Stimulated activated naive CD8-positive, alpha-beta T cell treated with anti-CD3 and anti-CD28 coated beads, Interleukin-15, amount 100 ng/mL, for 72 hours (primary cell): ENCODE measurements at regions not wholly inside any gene's neighbourhood (a gene's known extent, or its start where the extent isn't known, plus 50 kb on each side); places are given as distances from the start of the nearest gene placed in this dataset.
A peak's percentile ranks its signal among the peaks of the same experiment; 100 is the strongest.

Source experiments
- ATAC-seq: fragments of 150-1000 bp; cut with Tn5 transposase; 2 replicates; pipeline ENCODE4 v1.10.0; 2021; ENCODE audit warnings: mild to moderate bottlenecking, moderate library complexity
- DNase-seq, 2 donors: peaks; one replicate each; pipeline ENCODE4 v3.0.0; 2021 to 2022
- H3K27ac Mint-ChIP-seq, 2 donors: one replicate each; pipeline ENCODE4 v1.8.0; 2022; ENCODE audit warnings: mild to moderate bottlenecking in 2 of 2, mixed read lengths in 2 of 2, moderate library complexity in 2 of 2
- H3K27me3 Mint-ChIP-seq: one replicate; pipeline ENCODE4 v1.8.0; 2022; ENCODE audit warnings: mixed read lengths
- H3K4me1 Mint-ChIP-seq: one replicate; pipeline ENCODE4 v1.8.0; 2022; ENCODE audit warnings: mild to moderate bottlenecking, mixed read lengths
- H3K4me3 Mint-ChIP-seq, 2 donors: one replicate each; pipeline ENCODE4 v1.8.0; 2022; ENCODE audit warnings: mild to moderate bottlenecking in 2 of 2, mixed read lengths in 2 of 2, moderate library complexity in 1 of 2
- H3K9me3 Mint-ChIP-seq, 2 donors: one replicate each; pipeline ENCODE4 v1.8.0; 2022; ENCODE audit warnings: mixed read lengths in 2 of 2

DNA sequence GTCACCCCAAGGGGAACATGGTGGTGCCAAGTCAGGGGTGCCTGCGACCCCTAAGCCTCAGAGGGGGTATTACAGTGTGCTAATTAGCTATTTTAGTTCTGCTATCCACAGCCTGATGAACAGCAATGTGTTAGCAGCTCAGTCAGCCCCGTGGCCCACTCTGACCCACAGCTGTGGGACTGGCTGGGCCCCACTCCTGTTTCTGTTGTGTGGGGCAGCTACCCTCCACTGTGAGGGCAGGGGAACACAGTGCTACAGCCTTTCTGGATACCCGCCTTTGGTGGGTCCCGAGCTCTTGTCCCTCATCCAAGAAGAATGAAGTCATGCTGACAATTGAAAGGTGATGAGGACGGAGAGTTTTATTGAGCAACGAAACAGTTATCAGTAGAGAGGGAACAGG lies 152.5 kb upstream of the GGTLC1 start:
- Mint-ChIP-seq H3K4me3 (no peak overlapping the region), H3K27ac (no peak overlapping the region), H3K27me3 (no peaks in the 10 kb centered on the region), H3K9me3 (peaks cover 0 to 8% of the 10 kb centered on the region in 2 donors), H3K4me1 (no peaks in the 10 kb centered on the region)
- ATAC-seq (no peak), DNase-seq (no peak)

- no peak for DNase-seq
- Mint-ChIP-seq H3K4me1 (no peaks in the 10 kb centered on the region), H3K27ac (no peak overlapping the region)
These were observed 151.3 kb upstream of the GGTLC1 start for GRCh38 chr20:24139846-24140245.

GRCh38 chr20:24138951-24139350 lies 150.4 kb upstream of the GGTLC1 start:
- Mint-ChIP-seq H3K4me3 (no peak overlapping the region), H3K9me3 (peaks cover 0 to 8% of the 10 kb centered on the region in 2 donors), H3K4me1 (no peaks in the 10 kb centered on the region), H3K27ac (peak overlapping the region in 1 of 2 donors; percentile 72), H3K27me3 (peaks cover 7% of the 10 kb centered on the region)
- no peak for ATAC-seq
- no peak for DNase-seq

More at GRCh38 chr20:24139846-24140245, 151.3 kb upstream of the GGTLC1 start:
- peaks cover 0 to 8% of the 10 kb centered on the region in 2 donors for H3K9me3 Mint-ChIP-seq
- no peak for ATAC-seq
- no peak overlapping the region for H3K4me3 Mint-ChIP-seq
- no peaks in the 10 kb centered on the region for H3K27me3 Mint-ChIP-seq

DNA sequence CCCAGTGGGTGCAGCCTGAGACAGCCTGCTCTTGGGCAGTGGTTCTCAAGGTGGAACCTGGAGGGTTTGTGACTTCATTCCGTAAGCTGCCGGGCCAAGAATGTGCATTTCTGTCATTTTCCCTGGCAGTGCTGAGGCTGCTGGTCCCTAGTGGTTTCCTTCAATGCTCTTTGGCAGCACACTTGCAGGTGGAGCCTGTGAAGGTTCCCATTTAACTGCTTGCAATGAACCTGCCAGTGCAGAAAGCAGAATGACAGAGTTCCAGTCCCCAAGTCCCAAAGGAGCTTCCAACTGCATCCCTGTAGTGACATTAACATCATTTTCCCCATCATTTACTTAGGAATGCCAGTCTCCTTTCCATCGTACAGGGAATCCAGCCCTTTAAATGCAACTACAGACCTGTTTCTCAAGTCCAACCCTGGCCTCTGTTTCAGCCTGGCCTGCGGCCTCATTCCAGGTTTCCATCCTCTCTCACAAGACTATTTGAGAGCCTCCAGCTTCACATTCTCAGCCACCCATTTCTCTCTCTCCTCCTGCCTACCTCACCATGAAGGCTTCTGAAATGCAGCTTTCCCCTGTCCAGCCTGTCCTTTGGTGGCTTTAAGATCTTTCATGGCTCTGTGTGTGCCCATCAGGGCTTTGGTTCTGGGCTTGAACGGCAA lies 149.7 kb upstream of the GGTLC1 start:
- ATAC-seq (no peak), DNase-seq (no peak)
- Mint-ChIP-seq H3K27ac (peak overlapping the region; percentile 36 to 72), H3K9me3 (peaks cover 0 to 8% of the 10 kb centered on the region in 2 donors), H3K4me3 (no peak overlapping the region), H3K4me1 (no peaks in the 10 kb centered on the region), H3K27me3 (peaks cover 8% of the 10 kb centered on the region)

DNA sequence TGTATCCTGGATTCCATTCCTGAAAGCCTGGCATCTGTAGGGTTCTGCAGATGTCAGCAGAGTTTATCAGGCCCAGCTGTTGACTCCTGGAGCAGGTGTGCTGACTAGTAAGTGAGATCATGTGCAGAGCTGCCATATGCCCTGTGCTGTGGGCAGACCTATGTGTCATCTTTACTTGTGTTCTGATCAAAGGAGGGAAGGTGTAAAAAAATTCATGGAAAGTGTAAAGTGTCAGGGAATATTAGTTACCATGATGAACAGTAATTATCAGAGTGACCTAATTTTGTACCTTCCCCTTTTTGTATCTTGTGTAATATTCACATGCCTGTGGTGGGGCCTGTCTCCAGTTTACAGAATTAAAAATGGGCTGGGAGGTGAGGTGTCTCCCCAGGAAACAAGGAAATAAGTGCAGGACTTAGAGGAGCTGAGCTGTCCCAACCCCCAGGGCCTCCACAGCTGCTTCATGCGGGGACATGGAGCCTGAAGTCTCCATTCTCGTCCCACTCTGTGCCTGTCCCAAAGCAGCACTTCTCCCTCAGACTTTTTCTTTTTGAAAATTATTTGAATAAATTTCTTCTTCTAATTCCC lies 148.2 kb upstream of the GGTLC1 start:
- ATAC-seq (no peak), DNase-seq (no peak)
- Mint-ChIP-seq H3K27ac (no peak overlapping the region), H3K4me1 (peaks cover 9% of the 10 kb centered on the region), H3K4me3 (no peak overlapping the region), H3K27me3 (peaks cover 8% of the 10 kb centered on the region), H3K9me3 (peaks cover 0 to 8% of the 10 kb centered on the region in 2 donors)

DNA sequence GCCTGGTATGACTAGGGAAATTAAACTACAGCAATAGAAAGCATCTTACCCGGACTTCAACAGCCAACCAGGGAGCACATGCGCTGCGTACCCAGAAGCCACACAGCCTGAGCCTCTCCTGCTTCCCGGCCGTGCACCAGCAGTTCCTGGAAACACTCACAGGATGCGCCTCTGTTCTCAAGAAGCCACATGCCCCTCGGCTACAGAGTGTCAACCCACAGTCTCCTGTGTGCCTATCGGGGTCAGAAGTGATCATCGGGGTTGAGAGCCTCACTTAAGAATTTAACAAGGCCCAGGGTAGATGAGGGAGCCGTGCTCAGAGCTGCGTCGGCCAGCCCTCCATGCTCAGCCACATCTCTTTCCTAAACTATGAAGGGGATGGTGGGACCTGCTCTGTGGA lies 147.2 kb upstream of the GGTLC1 start:
- Mint-ChIP-seq H3K27ac (no peak overlapping the region), H3K4me1 (peaks cover 13% of the 10 kb centered on the region), H3K27me3 (peaks cover 8% of the 10 kb centered on the region), H3K4me3 (no peak overlapping the region), H3K9me3 (no peaks in the 10 kb centered on the region)
- DNase-seq (no peak), ATAC-seq (no peak)

DNA sequence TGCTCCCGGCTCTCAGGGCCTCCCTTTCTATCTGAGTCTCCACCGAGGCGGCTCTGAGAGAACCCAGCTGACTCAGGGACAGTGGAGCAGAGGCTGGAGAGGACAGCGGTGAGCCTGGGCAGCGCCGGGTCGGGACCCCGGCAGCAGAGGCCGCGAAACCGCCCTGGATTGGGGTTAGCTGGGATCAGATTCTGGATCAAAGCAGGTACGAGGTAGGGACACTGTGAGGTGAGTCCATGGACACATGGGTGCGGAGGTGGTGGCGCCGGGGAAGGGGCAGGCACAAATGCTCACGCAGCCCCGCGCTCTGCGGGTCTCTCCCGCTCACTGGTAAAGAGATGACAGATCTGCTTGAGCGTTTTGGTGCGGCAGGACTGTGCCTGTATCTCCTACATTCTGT lies 146.4 kb upstream of the GGTLC1 start:
- Mint-ChIP-seq H3K4me1 (peaks cover 13% of the 10 kb centered on the region), H3K27me3 (peaks cover 8% of the 10 kb centered on the region), H3K9me3 (peaks cover 0 to 3% of the 10 kb centered on the region in 2 donors), H3K4me3 (no peak overlapping the region), H3K27ac (no peak overlapping the region)
- ATAC-seq = no peak
- DNase-seq = no peak

GRCh38 chr20:24134284-24134683 lies 145.7 kb upstream of the GGTLC1 start:
- Mint-ChIP-seq H3K27me3 (peaks cover 8% of the 10 kb centered on the region), H3K9me3 (peaks cover 0 to 4% of the 10 kb centered on the region in 2 donors), H3K4me3 (no peak overlapping the region), H3K4me1 (peaks cover 13% of the 10 kb centered on the region), H3K27ac (peak overlapping the region in 1 of 2 donors; percentile 18)
- DNase-seq (no peak), ATAC-seq (no peak)

DNA sequence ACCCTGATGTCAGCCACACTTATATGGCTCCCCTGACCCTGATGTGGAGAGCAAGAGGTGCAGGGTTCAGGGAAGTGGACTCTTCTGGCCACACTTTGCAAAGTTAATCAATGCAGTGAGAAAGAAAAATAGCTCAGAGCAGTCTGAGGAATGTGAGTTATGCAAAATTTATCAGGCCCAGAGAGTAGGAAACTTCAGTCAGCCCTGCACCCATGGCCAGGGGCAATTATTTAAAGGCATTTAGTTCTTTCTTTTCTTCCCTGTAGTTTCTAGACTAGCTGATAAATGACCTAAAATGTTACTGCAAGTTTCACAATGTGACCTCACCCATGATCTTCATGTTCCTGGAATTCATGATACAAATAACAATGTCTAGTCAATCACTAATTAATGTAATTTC lies 143.7 kb upstream of the GGTLC1 start:
- H3K9me3 Mint-ChIP-seq = peaks cover 0 to 4% of the 10 kb centered on the region in 2 donors
- DNase-seq = no peak
- H3K27me3 Mint-ChIP-seq = peaks cover 8% of the 10 kb centered on the region
- no peak for ATAC-seq
- H3K27ac Mint-ChIP-seq = no peak overlapping the region
- no peak overlapping the region for H3K4me3 Mint-ChIP-seq
- peaks cover 13% of the 10 kb centered on the region for H3K4me1 Mint-ChIP-seq

GRCh38 chr20:24131684-24132083 lies 143.1 kb upstream of the GGTLC1 start:
- ATAC-seq (no peak), DNase-seq (no peak)
- H3K4me3 Mint-ChIP-seq = no peak overlapping the region
- H3K9me3 Mint-ChIP-seq = peaks cover 0 to 4% of the 10 kb centered on the region in 2 donors
- peaks cover 8% of the 10 kb centered on the region for H3K27me3 Mint-ChIP-seq
- H3K27ac Mint-ChIP-seq = peak overlapping the region in 1 of 2 donors; percentile 17
- H3K4me1 Mint-ChIP-seq = peaks cover 13% of the 10 kb centered on the region

DNA sequence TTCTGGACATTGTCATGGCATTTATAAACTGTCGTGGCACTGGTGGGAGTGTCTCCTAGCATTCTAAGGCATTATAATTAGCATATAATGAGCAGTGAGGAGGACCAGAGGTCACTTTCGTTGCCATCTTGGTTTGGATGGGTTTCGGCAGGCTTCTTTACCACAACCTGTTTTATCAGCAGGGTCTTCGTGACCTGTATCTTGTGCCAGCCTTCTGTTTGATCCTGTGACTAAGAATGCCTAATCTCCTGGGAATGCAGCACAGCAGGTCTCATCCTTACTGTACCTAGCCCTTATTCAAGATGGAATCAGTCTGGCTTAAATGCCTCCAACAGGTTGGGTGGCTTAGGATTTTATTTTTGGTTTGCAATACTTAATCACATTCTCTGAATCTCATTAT lies 142.7 kb upstream of the GGTLC1 start:
- no peak overlapping the region for H3K4me3 Mint-ChIP-seq
- ATAC-seq = no peak
- no peak for DNase-seq

DNA sequence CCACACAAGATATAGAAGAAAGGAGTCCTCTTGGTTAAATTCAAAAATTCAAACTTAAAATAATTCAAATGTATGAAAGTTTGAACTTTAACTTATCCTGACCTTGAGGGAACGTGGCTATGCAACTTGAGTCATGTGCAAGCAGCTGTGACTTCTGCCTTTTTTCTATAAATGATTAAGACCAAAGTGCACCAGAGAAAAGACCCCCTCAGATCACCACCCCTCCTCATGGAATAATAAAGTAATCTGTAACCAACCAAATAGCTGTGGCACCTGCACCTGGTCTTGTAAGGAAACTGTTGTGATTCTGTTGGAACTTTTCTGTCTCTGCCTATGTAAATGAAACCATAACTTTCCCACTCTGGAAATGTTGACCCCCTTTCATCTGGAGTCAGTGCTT lies 141.1 kb upstream of the GGTLC1 start:
- Mint-ChIP-seq H3K27me3 (peaks cover 14% of the 10 kb centered on the region), H3K4me3 (no peak overlapping the region), H3K9me3 (peaks cover 0 to 4% of the 10 kb centered on the region in 2 donors), H3K4me1 (peaks cover 13% of the 10 kb centered on the region), H3K27ac (no peak overlapping the region)
- DNase-seq (no peak), ATAC-seq (no peak)

More for the DNA sequence above, 142.7 kb upstream of the GGTLC1 start:
- peaks cover 0 to 4% of the 10 kb centered on the region in 2 donors for H3K9me3 Mint-ChIP-seq
- H3K4me1 Mint-ChIP-seq = peaks cover 13% of the 10 kb centered on the region
- peak overlapping the region in 1 of 2 donors; percentile 17 for H3K27ac Mint-ChIP-seq
- peaks cover 8% of the 10 kb centered on the region for H3K27me3 Mint-ChIP-seq

GRCh38 chr20:24124951-24125650 lies 136.5 kb upstream of the GGTLC1 start:
- Mint-ChIP-seq H3K4me1 (no peaks in the 10 kb centered on the region), H3K4me3 (no peak overlapping the region), H3K9me3 (peaks cover 0 to 3% of the 10 kb centered on the region in 2 donors), H3K27ac (no peak overlapping the region), H3K27me3 (peaks cover 19% of the 10 kb centered on the region)
- no peak for DNase-seq
- ATAC-seq = no peak

- Mint-ChIP-seq H3K9me3 (no peaks in the 10 kb centered on the region), H3K27ac (no peak overlapping the region), H3K4me1 (no peaks in the 10 kb centered on the region), H3K27me3 (peaks cover 19% of the 10 kb centered on the region), H3K4me3 (no peak overlapping the region)
- ATAC-seq (no peak), DNase-seq (no peak)
These were observed 135.4 kb upstream of the GGTLC1 start for GRCh38 chr20:24124003-24124402.

DNA sequence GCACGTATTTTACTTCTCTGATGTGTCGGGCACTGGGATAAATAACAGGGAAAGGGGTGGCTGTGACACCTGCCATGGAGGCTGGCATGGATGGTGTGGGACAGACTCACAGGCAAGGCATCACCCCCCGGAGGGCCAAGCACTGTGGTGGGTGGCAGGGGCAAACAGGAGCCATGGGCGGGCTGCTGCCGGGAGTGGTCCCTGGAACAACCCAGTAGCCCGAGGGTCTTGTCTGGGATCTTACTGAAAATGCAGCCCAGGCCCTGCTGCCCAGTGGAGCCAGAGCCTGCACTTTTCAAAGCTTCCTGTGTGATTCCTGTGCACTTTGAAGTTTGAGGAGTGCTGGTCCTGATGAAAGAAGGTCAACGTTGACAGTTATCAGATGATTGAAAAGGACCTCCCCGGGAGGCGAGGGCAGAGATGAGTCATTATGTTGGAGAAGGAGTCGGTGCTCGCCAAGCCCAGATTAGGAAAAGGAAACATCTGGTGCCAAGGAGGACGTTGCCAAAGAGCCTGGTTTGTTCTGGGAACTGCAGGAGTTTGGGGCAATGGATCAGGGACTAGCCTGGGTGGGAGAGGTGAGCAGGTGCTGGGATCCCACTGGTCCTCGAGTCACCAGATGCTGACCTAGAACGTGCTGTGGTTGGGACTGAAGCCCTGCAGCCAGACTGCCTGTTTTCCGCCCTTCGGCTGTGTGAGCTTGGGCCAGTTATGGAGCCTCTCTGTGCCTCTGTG lies 130.0 kb upstream of the GGTLC1 start:
- Mint-ChIP-seq H3K27ac (peak overlapping the region; percentile 5 to 56), H3K9me3 (no peaks in the 10 kb centered on the region), H3K4me1 (no peaks in the 10 kb centered on the region), H3K4me3 (no peak overlapping the region), H3K27me3 (peaks cover 18% of the 10 kb centered on the region)
- DNase-seq (no peak), ATAC-seq (no peak)
